ENCODE measurements at regions not wholly inside any gene's neighbourhood (a gene's known extent, or its start where the extent isn't known, plus 50 kb on each side); places are given as distances from the start of the nearest gene placed in this dataset.
"Not testable (repeated sequence)": the region's sequence is repeated elsewhere in the genome, so short reads cannot be mapped to it uniquely, and the experiment has no call there.

DNA sequence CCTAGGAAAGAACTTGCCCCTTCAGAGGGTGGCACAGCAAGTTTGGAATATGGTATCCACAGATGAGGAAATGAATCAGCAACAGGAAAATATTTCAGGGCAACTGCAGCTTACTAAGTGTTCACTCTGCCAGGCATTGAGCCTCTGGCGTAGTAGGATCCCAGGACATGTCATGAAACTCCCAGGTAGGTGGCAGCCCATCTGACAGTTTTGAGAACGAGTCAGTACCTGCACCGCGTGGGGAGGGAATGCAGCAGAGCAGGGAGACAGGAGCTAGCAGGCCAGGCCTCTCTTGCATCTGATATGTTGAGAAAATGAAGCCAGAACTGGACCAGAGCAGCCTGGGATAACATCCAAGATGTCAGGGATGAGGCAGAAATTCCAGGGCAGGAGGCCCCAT, 208.6 kb downstream of the BCL2L11 start:
- DNase-seq; intact Hi-C loops (cut with micrococcal nuclease); H3K36me3 Mint-ChIP-seq (ENCODE audit: low read depth); H3K4me1 Mint-ChIP-seq; H3K9me3 Mint-ChIP-seq; H3K4me3 Mint-ChIP-seq; H3K27me3 Mint-ChIP-seq; H3K27ac Mint-ChIP-seq: not testable (repeated sequence)

DNA sequence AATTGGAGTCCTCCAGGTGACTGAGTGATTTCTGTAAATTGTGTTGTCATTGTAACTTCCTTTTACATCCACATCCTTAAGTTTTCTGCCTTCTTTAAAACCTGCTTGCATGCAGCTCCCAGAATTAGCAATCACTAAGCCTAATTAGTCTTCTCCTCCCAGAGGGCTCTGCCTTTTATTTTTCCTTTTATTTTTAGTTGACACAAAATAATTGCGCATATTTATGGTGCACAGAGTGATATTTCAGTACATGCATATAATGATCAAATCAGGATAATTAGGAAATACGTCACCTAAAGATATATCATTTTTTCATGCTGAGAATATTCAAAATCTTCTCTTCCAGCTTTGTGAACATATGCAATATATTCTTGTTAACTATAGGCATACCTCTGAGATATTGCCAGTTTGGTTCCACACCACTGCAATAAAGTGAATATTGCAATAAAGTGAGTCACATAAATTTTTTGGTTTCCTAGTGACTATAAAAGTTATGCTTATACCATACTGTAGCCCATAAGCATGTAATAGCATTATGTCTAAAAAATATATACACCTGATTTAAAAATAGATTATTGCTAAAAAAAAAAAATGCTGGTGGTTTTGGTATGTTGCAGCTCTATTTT, 210.5 kb downstream of the BCL2L11 start:
- H3K4me1 Mint-ChIP-seq; intact Hi-C loops (cut with micrococcal nuclease); H3K36me3 Mint-ChIP-seq (ENCODE audit: low read depth); H3K27ac Mint-ChIP-seq; H3K9me3 Mint-ChIP-seq; H3K4me3 Mint-ChIP-seq; DNase-seq; H3K27me3 Mint-ChIP-seq: not testable (repeated sequence)

DNA sequence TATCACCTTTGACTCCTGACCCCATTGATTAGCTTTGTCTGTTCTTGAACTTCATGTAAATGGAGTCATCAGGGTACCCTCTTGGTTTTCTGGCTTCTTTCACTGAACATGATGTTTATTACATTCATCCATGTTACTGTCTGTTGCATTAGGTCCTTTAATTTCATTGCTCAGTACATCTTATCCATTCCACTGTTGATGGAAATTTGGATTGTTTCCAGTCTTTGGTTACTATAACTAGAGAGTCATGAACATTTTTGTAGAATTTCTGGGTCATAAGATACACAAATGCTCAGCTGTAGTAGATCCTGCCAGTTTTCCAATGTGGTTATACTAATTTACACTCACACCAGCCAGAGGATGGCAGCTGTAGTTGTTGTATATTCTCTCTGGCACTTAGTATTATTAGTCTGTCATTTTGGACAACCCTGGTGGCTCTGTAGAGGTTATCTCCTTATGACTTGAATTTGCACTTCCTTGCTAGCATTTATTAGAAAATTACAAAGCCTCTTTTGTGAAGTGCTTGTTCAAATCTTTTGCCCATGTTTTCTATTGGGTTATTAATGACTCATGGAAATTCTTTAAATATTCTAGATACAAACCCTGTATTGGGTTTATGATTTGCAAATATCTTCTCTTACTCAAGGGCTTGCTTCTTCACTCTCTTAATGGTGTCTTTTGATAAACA, 214.7 kb downstream of the BCL2L11 start:
- DNase-seq; H3K27me3 Mint-ChIP-seq; H3K9me3 Mint-ChIP-seq; H3K4me3 Mint-ChIP-seq; H3K4me1 Mint-ChIP-seq; H3K27ac Mint-ChIP-seq; H3K36me3 Mint-ChIP-seq (ENCODE audit: low read depth); intact Hi-C loops (cut with micrococcal nuclease): not testable (repeated sequence)

DNA sequence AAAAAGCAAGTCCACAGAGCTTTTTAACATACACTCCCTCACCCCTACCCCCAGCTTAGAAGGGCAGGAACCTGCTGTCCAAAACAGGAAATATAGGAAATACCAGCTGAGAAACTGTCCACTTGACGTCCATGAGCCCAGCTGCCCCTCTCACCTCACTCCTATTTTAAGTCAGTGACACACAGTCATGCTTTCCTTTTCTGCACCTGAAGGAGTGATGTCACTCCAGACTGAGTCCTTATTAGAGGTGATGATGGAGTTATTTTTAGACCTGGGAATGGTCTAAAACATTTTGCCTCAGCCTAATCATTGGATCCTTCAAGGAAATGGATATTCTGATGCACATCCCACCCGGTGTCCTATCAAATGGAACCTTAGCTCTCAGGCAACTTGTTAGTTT, 217.8 kb downstream of the BCL2L11 start:
- H3K27ac Mint-ChIP-seq; H3K27me3 Mint-ChIP-seq; H3K4me3 Mint-ChIP-seq; H3K36me3 Mint-ChIP-seq (ENCODE audit: low read depth); intact Hi-C loops (cut with micrococcal nuclease); DNase-seq; H3K4me1 Mint-ChIP-seq; H3K9me3 Mint-ChIP-seq: not testable (repeated sequence)

DNA sequence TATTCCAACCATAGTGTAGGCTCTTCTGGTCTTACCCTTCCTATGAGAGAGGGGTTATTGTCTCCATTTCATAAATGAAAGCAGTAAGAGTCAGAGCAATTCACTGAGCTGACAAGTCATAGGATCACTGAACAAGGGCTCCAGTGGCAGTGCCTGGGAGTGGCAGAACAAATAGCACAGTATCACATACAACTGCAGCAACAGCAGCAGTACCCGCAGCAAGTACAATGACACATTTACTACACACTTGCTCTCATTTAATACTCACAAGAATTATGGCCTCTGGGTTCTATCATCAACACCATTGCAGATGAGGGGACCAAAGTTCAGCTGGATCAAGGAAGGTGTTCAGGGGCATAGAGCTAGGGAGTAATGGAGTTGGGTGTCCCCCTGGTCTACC, 218.8 kb downstream of the BCL2L11 start:
- H3K4me1 Mint-ChIP-seq, H3K27me3 Mint-ChIP-seq: not testable (repeated sequence)

DNA sequence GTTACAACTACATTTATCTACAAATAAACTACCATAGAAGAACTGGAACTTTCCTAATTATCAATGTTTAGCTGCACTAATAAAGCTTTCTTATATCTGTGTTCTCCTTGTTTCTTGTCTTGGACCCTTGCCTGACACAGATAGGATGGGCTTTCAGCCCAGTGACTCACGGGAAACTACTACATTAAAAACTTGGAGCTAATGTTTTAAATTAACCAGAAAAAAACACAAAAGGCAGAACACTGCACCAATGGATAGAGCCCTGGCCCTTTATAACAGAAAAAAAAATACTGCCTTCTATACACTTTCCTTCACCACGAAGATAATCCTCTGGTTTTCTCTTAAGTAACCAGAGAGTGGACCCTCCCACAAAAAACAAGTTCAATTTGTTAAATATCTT, 223.9 kb downstream of the BCL2L11 start:
- H3K27me3 Mint-ChIP-seq; H3K36me3 Mint-ChIP-seq (ENCODE audit: low read depth); DNase-seq; H3K27ac Mint-ChIP-seq; H3K9me3 Mint-ChIP-seq; intact Hi-C loops (cut with micrococcal nuclease); H3K4me1 Mint-ChIP-seq; H3K4me3 Mint-ChIP-seq: not testable (repeated sequence)

More for the DNA sequence above, 218.8 kb downstream of the BCL2L11 start:
- H3K4me3 Mint-ChIP-seq; intact Hi-C loops (cut with micrococcal nuclease); H3K27ac Mint-ChIP-seq; DNase-seq; H3K36me3 Mint-ChIP-seq (ENCODE audit: low read depth); H3K9me3 Mint-ChIP-seq: not testable (repeated sequence)

DNA sequence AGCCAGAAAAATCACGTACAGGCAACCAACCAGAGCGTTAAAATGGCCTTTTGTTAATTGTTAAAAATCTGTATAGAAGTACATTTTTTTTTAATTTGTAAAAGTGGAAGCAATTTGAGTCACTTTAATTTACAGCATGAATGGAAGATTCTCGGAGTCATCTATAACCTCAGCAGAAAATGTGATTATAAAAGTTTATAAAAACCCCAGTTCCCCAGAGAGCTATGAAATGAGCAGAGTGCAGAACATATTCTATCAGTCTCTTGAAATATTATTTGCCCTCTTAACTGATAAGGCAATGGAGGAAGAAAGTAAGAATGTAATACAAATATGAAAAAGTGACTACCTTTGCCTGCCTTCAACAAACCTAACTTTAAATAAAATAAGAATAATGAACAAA, 224.7 kb downstream of the BCL2L11 start:
- H3K36me3 Mint-ChIP-seq (ENCODE audit: low read depth); H3K27me3 Mint-ChIP-seq; H3K4me3 Mint-ChIP-seq; H3K9me3 Mint-ChIP-seq; intact Hi-C loops (cut with micrococcal nuclease); H3K4me1 Mint-ChIP-seq; DNase-seq; H3K27ac Mint-ChIP-seq: not testable (repeated sequence)

DNA sequence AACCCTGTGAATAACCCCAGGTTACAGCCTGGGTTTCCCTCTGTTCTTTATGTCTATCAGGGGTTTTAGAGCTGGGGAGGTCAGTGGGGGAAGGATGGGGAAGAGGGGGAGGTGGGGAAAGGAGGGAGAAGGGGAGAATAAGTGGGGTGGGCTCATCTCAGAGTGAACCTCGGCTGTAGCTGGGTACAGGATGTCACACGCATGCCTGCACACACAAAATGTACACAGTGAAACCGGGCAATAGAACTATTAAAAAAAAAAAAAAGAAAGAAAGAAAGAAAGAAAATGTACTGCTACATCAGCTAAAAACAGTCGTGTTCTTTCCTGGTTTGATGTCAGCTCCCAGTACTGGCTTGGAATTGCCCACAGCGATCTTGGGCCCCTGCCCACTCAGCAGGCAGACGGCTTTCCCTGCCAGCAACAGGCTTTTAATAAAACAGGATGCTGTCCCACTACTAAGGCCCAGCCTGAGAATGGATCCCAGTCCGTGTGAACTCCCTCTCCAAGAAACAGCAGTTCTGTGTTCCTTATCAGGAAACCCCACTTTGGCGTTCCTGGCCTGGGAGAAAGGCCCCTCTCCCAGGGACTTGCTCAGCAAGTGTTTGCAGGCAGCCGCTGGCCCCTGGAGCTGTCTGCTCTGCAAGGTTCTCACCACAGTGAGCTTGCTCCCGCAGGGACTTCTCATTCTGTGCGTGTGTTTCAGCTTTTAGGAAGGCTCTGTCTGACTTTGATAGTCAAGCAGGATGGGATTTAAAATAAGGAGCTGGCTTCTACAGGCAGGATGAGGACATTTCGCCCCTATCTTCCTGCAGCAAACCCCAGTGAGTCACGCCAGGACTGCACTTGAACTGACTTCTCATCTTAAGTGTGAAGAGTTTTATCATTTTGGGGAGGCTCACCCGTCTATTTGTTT, 225.6 kb downstream of the BCL2L11 start:
- H3K36me3 Mint-ChIP-seq (ENCODE audit: low read depth); H3K4me3 Mint-ChIP-seq; H3K4me1 Mint-ChIP-seq; H3K27me3 Mint-ChIP-seq; DNase-seq; intact Hi-C loops (cut with micrococcal nuclease); H3K27ac Mint-ChIP-seq; H3K9me3 Mint-ChIP-seq: not testable (repeated sequence)

DNA sequence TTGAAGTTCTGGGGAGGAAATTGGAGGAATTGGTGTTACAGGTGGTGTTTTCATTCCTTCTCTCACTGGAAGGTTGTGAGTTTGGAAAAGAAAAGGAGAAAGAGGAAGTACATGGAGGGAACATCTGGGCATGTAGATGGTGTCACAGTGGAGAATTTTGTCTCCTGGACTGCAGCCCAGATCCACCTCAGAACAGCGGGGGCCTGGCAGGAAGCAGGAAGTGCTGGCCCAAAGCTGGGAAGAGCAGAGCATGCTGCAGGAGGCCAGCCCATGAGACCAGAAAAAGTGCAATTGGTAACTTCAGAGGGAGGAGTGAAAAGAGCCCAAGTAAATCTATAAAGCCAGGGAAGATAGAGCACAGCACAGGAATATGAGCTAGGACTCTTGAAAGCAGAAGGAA, 227.0 kb downstream of the BCL2L11 start:
- H3K36me3 Mint-ChIP-seq (ENCODE audit: low read depth); H3K4me3 Mint-ChIP-seq; H3K27ac Mint-ChIP-seq; DNase-seq; intact Hi-C loops (cut with micrococcal nuclease); H3K27me3 Mint-ChIP-seq; H3K4me1 Mint-ChIP-seq; H3K9me3 Mint-ChIP-seq: not testable (repeated sequence)

DNA sequence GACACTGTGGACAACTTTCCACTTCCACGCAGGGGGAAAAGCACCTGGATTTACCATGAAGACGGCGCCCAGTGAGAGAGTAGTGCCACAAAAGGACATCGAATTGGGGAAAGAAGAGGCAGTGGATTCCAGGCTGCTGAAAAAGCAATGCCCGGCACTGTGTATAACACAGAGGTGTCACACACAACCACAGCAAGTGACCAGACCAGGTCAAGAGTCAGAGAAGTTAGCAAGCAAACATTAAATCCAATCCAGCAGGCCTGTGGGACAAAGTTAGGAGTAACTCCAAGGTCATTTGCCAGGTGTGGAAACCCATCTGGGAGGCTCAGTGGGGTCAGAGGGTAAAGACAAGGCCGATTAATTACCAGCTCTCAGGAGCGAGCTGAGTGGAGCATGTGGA, 227.6 kb downstream of the BCL2L11 start:
- intact Hi-C loops (cut with micrococcal nuclease): not testable (repeated sequence)

DNA sequence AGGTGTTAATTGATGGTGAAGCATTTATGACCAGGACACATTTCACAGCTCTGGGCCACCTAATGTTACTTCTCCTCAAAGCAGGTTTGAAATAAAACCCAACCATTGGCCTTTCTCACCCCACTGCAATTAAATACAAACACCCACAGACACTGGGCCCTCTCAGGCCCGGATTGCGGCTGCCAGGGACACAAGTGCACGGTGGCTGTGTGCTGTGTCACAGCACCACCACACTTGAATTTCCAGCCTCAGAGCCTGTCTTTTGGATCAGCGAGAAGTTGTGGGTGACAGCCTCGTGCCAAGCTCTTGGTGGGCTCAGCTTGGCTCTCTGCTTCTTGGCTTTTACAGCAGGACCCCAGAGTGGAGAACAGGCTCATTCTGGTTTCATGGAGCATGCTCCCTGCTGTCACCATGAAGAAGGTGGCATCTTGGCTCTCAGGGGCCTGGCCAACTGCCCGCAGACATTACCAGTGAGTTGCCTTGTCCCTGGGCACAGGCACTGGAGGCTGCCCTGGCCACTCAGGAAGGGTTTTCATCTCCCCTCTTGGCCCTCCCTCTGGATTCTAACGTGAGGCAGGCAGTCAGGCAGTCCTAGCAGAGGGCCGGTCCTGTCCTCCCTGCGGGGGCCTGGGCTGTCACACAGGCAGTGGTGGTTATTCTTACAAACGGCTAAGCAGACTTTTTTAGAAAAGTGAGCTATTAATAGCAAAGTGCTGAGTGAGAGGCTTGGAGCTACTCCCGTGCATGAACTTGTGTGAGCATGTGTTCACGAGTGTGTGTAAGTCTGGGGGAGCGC, 234.5 kb downstream of the BCL2L11 start:
- H3K9me3 Mint-ChIP-seq; H3K27me3 Mint-ChIP-seq; DNase-seq; H3K36me3 Mint-ChIP-seq (ENCODE audit: low read depth); H3K4me3 Mint-ChIP-seq; H3K4me1 Mint-ChIP-seq; H3K27ac Mint-ChIP-seq; intact Hi-C loops (cut with micrococcal nuclease): not testable (repeated sequence)

More for the DNA sequence above, 227.6 kb downstream of the BCL2L11 start:
- H3K9me3 Mint-ChIP-seq; H3K36me3 Mint-ChIP-seq (ENCODE audit: low read depth); H3K4me3 Mint-ChIP-seq; H3K4me1 Mint-ChIP-seq; DNase-seq; H3K27ac Mint-ChIP-seq; H3K27me3 Mint-ChIP-seq: not testable (repeated sequence)

DNA sequence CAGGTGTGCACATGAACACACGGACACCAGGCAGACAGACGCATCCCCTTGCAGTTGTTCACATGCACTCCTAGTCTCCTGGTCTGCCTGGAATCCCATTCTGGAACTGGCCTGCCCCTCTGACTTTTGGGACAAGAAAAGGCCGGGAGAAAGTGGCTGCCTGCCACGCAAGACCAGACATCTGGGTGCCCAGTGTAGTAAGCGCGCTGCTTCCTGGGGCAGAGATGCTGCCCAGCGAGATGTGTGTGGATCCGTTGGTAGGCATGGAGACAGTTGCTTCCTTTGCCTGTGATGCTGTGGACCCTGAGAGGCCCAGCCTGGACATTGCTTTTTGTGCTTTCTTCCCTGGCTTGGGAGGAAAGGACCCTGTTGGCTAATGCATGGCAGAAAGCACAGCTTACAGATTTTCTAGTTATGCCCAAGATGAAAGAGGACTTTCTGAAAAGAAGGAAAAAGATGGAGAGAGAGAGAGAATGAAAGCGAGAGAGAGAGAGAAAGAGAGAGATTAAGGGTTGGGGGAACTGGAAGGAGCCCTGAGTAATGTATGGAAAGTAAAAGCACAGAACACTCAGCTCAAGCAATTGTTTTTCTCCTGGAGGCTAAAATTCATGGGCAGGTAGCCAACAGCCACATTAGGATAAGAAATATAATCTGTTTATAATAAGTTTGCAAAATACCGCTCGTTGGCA, 235.3 kb downstream of the BCL2L11 start:
- H3K4me3 Mint-ChIP-seq; H3K27ac Mint-ChIP-seq; H3K9me3 Mint-ChIP-seq; DNase-seq; H3K4me1 Mint-ChIP-seq; H3K27me3 Mint-ChIP-seq; intact Hi-C loops (cut with micrococcal nuclease): not testable (repeated sequence)
- H3K36me3 Mint-ChIP-seq (ENCODE audit: low read depth): peaks cover 12% of the 10 kb centered on the region

DNA sequence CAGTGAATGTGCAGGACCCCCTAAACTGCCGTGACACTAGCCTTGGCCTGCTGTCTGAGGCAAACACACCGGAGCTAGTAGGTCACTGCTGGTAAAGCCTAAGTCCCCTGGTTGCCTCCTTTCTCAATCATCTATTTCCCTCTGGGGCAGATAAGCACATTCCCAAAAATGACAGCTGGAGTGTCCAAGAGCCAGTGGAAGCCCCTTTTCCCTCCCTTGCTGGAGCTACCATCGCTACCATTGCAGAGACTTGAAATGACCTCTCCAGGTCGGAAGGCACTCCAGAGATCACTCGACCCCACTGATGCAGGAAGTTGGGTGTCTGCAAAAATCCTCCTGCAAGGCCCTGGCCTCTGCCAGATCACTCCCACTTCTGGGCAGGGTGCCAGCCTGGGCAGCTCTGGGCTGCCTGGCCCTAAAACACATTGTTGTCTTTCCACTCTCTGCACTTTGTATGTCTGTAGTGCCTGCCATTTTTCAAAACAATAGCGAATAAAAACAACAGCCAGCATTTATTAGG, 235.9 kb downstream of the BCL2L11 start:
- H3K27me3 Mint-ChIP-seq; DNase-seq; H3K9me3 Mint-ChIP-seq; intact Hi-C loops (cut with micrococcal nuclease); H3K27ac Mint-ChIP-seq; H3K4me3 Mint-ChIP-seq; H3K4me1 Mint-ChIP-seq: not testable (repeated sequence)
- H3K36me3 Mint-ChIP-seq (ENCODE audit: low read depth): peaks cover 13% of the 10 kb centered on the region
